ENCODE measurements at regions not wholly inside any gene's neighbourhood (a gene's known extent, or its start where the extent isn't known, plus 50 kb on each side); places are given as distances from the start of the nearest gene placed in this dataset.

DNA sequence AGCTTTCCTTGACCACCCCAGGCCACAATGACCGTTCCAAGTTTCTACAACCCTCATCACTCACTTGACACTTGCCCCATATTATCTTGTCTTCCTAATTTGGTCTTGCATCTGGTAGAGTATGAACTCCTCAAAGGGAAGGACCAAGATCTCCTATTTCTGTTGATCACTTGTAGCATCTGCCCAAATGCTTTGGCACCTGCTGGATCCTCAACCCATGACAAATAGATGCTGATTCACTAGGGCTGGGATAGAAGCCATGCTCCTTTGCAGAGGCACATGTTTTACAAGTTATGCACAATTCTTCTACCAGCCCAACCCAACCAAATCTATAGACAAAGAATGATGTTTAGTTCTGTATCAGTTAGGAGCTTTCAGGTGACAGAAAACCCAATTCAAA, 110.7 kb downstream of the UNC5CL start:
- Histone ChIP-seq H3K27me3 (ENCODE audit: low read depth) (peaks cover 9% of the 10 kb centered on the region), H3K9me3 (replicated peaks) (no peaks in the 10 kb centered on the region), H3K27ac (replicated peaks) (no peak overlapping the region), H3K4me3 (no peak overlapping the region), H3K36me3 (no peaks in the 10 kb centered on the region), H3K4me1 (peaks cover 43% of the 10 kb centered on the region)
- TF ChIP-seq, protein P1, sequence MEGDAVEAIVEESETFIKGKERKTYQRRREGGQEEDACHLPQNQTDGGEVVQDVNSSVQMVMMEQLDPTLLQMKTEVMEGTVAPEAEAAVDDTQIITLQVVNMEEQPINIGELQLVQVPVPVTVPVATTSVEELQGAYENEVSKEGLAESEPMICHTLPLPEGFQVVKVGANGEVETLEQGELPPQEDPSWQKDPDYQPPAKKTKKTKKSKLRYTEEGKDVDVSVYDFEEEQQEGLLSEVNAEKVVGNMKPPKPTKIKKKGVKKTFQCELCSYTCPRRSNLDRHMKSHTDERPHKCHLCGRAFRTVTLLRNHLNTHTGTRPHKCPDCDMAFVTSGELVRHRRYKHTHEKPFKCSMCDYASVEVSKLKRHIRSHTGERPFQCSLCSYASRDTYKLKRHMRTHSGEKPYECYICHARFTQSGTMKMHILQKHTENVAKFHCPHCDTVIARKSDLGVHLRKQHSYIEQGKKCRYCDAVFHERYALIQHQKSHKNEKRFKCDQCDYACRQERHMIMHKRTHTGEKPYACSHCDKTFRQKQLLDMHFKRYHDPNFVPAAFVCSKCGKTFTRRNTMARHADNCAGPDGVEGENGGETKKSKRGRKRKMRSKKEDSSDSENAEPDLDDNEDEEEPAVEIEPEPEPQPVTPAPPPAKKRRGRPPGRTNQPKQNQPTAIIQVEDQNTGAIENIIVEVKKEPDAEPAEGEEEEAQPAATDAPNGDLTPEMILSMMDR (IDR thresholded peaks at IDR 0.05; ENCODE audit: borderline replicate concordance): no peak
- no peak for DNase-seq
- intact Hi-C loops (cut with micrococcal nuclease): no loop called here

DNA sequence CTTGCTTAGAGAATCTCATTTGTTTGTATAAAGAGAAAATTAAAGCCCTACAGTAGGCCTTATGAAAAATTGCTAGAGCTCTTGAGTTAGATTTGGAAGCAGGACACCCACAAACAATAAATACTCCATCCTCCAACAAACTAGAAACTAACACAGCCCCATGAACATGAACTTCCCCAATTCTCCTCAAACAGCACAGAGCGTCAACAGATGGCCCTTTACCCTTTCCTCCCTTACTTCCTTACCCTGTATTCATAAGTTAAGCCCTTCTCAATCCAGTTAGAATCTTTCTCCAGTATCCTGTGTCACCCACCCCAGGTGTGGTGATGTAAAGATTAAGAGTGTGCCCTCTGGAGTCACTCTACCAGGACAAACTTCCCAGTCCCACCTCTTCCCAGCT, 113.7 kb downstream of the UNC5CL start:
- intact Hi-C loops (cut with micrococcal nuclease): no loop called here
- no peak overlapping the region for H3K27ac ChIP-seq (replicated peaks)
- DNase-seq: no peak
- H3K27me3 ChIP-seq (ENCODE audit: low read depth): peaks cover 9% of the 10 kb centered on the region
- H3K36me3 ChIP-seq: no peaks in the 10 kb centered on the region
- TF ChIP-seq, protein P1 (IDR thresholded peaks at IDR 0.05; ENCODE audit: borderline replicate concordance): no peak
- no peaks in the 10 kb centered on the region for H3K9me3 ChIP-seq (replicated peaks)
- peaks cover 25% of the 10 kb centered on the region for H3K4me1 ChIP-seq
- no peak overlapping the region for H3K4me3 ChIP-seq

DNA sequence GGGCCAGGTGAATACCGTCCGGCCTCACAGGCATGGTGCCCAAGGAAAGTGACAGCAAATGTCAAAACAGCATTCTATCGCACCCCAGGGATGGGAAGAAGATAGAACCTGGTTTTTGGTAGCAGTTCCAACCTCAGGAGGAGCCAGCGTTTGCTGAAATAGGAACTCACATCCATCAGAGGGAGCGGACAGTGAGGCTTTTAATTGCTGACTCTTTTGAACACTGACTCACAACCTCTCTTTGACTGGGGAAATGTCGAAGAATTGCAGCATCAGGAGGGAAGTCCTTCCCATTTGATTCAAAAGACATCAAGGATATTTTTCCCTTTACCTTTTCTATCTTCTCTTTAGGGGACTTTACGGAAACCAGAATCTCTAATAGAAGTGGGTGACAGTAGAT, 114.2 kb downstream of the UNC5CL start:
- H3K27ac ChIP-seq (replicated peaks): no peak overlapping the region
- no peak overlapping the region for H3K4me3 ChIP-seq
- TF ChIP-seq, protein P1 (IDR thresholded peaks at IDR 0.05; ENCODE audit: borderline replicate concordance): no peak
- no peaks in the 10 kb centered on the region for H3K9me3 ChIP-seq (replicated peaks)
- no peaks in the 10 kb centered on the region for H3K36me3 ChIP-seq
- intact Hi-C loops (cut with micrococcal nuclease): no loop called here
- H3K4me1 ChIP-seq: peaks cover 21% of the 10 kb centered on the region
- peaks cover 9% of the 10 kb centered on the region for H3K27me3 ChIP-seq (ENCODE audit: low read depth)
- DNase-seq: no peak

DNA sequence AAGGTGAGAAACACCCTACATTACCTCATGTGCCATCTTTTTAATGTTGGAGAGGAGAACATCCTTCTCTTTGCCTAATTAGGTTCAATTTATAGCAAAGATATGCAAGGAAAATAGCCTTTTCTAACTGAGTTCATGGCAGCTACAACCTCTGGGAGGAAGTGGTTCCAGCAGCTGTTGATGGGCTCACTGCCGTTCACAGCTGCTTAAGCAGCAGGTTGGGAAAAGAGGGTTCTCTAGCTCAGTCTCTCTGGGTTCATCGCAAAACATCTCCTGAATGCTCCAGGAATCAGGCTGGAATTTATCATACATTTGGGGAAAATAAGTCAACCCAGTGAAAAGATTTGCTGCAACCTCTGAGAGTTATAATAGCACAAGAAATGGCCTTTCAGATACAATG, 115.1 kb downstream of the UNC5CL start:
- H3K36me3 ChIP-seq: no peaks in the 10 kb centered on the region
- H3K9me3 ChIP-seq (replicated peaks): no peaks in the 10 kb centered on the region
- no peak for DNase-seq
- no peak overlapping the region for H3K27ac ChIP-seq (replicated peaks)
- intact Hi-C loops (cut with micrococcal nuclease): no loop called here
- peaks cover 9% of the 10 kb centered on the region for H3K27me3 ChIP-seq (ENCODE audit: low read depth)
- peaks cover 11% of the 10 kb centered on the region for H3K4me1 ChIP-seq
- TF ChIP-seq, protein P1 (IDR thresholded peaks at IDR 0.05; ENCODE audit: borderline replicate concordance): no peak
- no peak overlapping the region for H3K4me3 ChIP-seq

DNA sequence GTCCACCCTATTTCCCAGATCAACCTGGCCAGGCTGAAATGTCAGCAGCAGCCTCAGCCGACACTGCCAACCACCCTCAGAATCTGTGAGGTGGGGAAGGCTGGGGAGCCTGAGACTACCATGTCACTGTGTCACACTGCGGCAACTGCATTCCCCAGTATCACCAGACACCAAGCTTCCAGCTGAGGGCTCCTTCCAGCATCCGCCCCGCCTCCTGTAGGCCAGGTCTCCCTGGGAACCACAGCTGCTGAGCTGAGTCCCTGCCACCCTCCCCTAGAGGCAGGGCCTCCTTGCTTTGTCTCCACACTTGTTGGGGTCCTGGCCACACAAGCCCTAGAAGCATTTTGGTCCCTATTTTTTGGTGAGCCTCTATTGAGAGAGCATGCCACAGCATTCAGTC, 115.7 kb downstream of the UNC5CL start:
- intact Hi-C loops (cut with micrococcal nuclease): no loop called here

More for the DNA sequence above, 115.7 kb downstream of the UNC5CL start:
- Histone ChIP-seq H3K9me3 (replicated peaks) (no peaks in the 10 kb centered on the region), H3K36me3 (no peaks in the 10 kb centered on the region), H3K4me1 (peaks cover 6% of the 10 kb centered on the region), H3K27me3 (ENCODE audit: low read depth) (peaks cover 9% of the 10 kb centered on the region), H3K27ac (replicated peaks) (no peak overlapping the region), H3K4me3 (no peak overlapping the region)
- TF ChIP-seq, protein P1 (IDR thresholded peaks at IDR 0.05; ENCODE audit: borderline replicate concordance): no peak
- DNase-seq: no peak

All from left ventricle myocardium inferior (tissue), 1 donor.